K562 (cell line): ENCODE measurements at regions not wholly inside any gene's neighbourhood (a gene's known extent, or its start where the extent isn't known, plus 50 kb on each side); places are given as distances from the start of the nearest gene placed in this dataset.

Experiments
- IRF2 ChIP-seq: sonication (generic); formaldehyde crosslinking; IDR thresholded peaks from 2 replicates; pipeline ENCODE4 v1.8.1; 2022; ENCODE audit warnings: mild to moderate bottlenecking, missing genetic modification reagents
- MEIS2 ChIP-seq: fragments of 450-650 bp; IDR thresholded peaks from 2 replicates; pipeline ENCODE4 v1.6.1; 2014; ENCODE audit warnings: mild to moderate bottlenecking; ENCODE audit not compliant: partially characterized antibody
- TAF1 ChIP-seq: IDR thresholded peaks from 2 replicates; pipeline ENCODE4 v1.6.1; 2011; ENCODE audit warnings: mild to moderate bottlenecking, low read length, moderate library complexity; ENCODE audit not compliant: insufficient read depth, control insufficient read depth, severe bottlenecking; ENCODE audit errors: extremely low read depth
- TCF7L2 ChIP-seq: fragments of 150-350 bp; IDR thresholded peaks from 2 replicates; pipeline ENCODE4 v1.6.1; 2016; ENCODE audit warnings: low read depth, mild to moderate bottlenecking, low read length, moderate library complexity
- TF ChIP-seq, protein P1 (sequence below): sonication (generic); formaldehyde crosslinking; IDR thresholded peaks from 2 replicates; pipeline ENCODE4 v1.5.0; 2020; ENCODE audit warnings: missing genetic modification reagents

DNA sequence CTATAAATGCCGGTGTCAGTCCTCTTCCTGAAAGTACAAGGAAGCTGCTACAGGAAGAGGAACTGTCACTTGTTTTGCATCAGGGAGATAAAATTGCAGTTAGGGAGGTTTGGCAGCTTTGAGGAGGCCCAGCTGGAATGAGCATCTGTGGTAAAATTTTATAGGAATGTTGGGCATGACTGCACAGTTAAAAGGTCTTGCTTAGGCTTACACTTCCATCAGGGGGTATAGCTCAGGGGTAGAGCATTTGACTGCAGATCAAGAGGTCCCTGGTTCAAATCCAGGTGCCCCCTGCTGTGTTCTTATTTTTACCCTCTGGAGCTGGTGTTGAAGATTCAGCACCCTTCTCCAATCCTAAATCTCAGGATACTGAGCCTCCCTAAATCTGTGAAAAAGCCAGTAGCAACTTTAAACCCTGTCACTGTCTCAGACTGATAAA is 65.9 kb downstream of the ZNF467 start:
- no peak for TF ChIP-seq TCF7L2
- no peak for TF ChIP-seq MEIS2
- TF ChIP-seq IRF2 (CRISPR knock-in tag), result no peak
- TF ChIP-seq, protein P1, sequence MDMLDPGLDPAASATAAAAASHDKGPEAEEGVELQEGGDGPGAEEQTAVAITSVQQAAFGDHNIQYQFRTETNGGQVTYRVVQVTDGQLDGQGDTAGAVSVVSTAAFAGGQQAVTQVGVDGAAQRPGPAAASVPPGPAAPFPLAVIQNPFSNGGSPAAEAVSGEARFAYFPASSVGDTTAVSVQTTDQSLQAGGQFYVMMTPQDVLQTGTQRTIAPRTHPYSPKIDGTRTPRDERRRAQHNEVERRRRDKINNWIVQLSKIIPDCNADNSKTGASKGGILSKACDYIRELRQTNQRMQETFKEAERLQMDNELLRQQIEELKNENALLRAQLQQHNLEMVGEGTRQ (CRISPR knock-in tag), result no peak
- TF ChIP-seq TAF1, result no peak
